ENCODE measurements at regions not wholly inside any gene's neighbourhood (a gene's known extent, or its start where the extent isn't known, plus 50 kb on each side); places are given as distances from the start of the nearest gene placed in this dataset.
"Not testable (repeated sequence)": the region's sequence is repeated elsewhere in the genome, so short reads cannot be mapped to it uniquely, and the experiment has no call there.

GRCh38 chr3:82562896-82563295, 801.5 kb upstream of the GBE1 start:
- FAIRE-seq (no peak), DNase-seq (ENCODE audit: extremely low spot score, insufficient read length, low read depth) (no peak)

- no peak for DNase-seq (ENCODE audit: extremely low spot score, insufficient read length, low read depth)
- no peak for FAIRE-seq
These were observed 800.3 kb upstream of the GBE1 start for GRCh38 chr3:82561784-82562183.

DNA sequence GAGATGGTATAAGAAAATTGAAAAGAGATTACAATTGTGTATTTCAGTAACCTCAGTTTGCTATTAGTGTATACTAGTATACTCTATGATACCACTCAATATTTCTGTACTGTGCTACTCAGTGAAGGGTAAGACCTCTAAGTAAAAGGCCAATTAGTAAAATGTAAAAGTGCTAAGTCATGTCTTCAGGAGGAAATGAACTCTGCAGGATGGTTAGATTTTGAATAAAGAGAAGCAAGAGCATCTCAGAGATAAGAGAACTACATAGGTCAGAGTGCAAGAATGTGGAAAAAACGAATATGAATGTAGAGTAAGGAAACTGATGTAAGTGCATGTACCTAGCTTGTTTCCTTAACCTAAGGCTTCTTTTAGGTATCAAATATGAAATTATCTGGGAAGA, 796.6 kb upstream of the GBE1 start:
- DNase-seq (ENCODE audit: extremely low spot score, insufficient read length, low read depth), result no peak
- no peak for FAIRE-seq

GRCh38 chr3:82556113-82556512, 794.7 kb upstream of the GBE1 start:
- no peak for DNase-seq (ENCODE audit: extremely low spot score, insufficient read length, low read depth)
- FAIRE-seq, result no peak

GRCh38 chr3:82542556-82542955, 781.1 kb upstream of the GBE1 start:
- not testable (repeated sequence) for DNase-seq (ENCODE audit: extremely low spot score, insufficient read length, low read depth); FAIRE-seq

GRCh38 chr3:82521657-82522056, 760.2 kb upstream of the GBE1 start:
- DNase-seq (ENCODE audit: extremely low spot score, insufficient read length, low read depth) (no peak), FAIRE-seq (no peak)

- FAIRE-seq, result no peak
These were observed 759.4 kb upstream of the GBE1 start for GRCh38 chr3:82520846-82521245.

GRCh38 chr3:82509951-82510603, 748.6 kb upstream of the GBE1 start:
- DNase-seq (ENCODE audit: extremely low spot score, insufficient read length, low read depth) (no peak), FAIRE-seq (no peak)

More at GRCh38 chr3:82520846-82521245, 759.4 kb upstream of the GBE1 start:
- no peak for DNase-seq (ENCODE audit: extremely low spot score, insufficient read length, low read depth)

DNA sequence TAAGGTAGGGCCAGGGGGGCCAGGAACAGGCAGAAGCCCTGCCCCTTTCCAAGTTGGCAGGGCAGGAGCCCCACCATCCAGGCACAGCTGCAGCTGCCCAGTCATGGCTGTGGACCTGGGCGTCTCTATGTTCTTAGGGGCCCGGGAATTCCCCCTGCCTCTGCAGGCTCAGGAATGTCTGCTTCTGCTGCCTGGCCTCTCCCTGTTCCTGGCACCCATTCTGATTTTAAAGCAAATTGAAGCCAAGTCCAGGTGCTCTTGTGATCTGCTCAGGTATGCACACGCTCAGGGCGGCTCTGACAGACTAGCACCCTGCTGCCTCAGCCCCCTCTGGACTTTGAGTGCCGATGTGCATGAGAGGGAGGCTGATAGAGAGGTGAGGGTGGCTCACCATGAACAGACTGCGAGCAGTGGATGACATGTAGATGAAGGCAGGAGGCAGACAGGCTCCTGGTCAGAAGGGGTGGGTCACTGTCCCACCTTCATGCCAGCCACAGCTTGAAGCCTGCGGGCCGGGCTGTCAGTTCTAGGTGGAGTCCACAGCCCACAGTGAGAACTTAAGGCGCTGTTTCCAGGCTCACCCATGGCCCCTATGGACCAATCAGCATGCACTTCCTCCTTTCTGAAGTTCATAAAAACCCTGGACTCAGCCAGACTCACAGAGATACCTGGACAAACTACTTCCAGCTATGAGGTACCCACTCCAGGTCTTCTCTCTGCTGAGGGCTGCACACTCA, 747.8 kb upstream of the GBE1 start:
- DNase-seq (ENCODE audit: extremely low spot score, insufficient read length, low read depth) (no peak), FAIRE-seq (no peak)

DNA sequence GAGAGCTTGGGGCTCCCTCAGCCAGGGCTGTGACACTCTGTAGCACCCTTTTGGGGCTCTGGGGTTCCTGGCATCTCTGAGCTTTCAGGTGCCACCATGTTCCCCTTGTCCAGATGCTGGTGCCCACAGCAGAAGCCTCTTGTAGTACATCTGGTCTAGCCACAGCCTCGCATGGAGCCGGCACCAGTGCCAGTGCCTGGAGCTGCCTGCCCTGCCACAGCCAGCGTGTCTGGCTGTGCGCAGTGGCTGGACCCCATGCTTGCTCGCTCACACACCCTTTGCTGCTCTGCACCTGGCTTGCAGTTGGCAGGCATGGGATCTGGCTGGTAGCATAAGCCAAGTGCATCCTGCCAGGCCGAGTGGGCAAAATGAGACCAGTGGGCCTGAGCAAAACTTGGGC, 744.8 kb upstream of the GBE1 start:
- FAIRE-seq (no peak), DNase-seq (ENCODE audit: extremely low spot score, insufficient read length, low read depth) (no peak)

DNA sequence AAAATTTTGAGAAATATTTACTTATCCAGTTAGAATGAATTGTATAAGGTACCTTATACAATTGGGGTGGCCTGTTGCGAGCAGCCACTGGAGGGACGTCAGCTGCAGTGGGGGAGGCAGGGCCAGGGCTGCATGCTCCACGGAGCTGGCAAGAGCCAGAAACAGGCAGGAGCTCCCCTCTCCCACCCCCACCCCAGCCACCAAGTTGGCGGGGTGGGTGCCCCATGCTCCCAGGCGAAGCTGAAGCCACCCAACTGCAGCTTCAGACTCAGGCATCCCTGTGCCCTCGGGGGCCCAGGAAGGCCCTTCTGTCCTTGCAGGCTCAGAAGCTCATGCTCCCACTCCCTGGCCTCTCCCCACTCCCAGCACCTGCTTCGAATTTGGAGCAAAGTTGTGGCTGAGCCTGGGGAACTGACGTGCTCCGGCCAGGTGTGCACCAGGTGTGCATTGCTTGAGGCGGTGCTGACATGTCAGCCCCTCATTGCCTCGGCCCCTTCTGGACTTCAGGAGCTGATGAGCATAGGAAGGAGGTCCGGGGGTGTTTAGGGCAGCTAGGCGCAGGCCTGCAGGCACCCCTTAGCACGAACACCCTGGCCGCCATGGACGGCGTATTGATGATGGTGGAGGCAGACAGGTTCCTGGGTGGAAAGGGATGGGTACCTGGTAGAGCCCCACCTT, 743.8 kb upstream of the GBE1 start:
- no peak for DNase-seq (ENCODE audit: extremely low spot score, insufficient read length, low read depth)

GRCh38 chr3:82498186-82498585, 736.7 kb upstream of the GBE1 start:
- no peak for FAIRE-seq
- no peak for DNase-seq (ENCODE audit: extremely low spot score, insufficient read length, low read depth)

More for the DNA sequence above, 743.8 kb upstream of the GBE1 start:
- no peak for FAIRE-seq

- no peak for FAIRE-seq
- DNase-seq (ENCODE audit: extremely low spot score, insufficient read length, low read depth), result no peak
These were observed 735.6 kb upstream of the GBE1 start for GRCh38 chr3:82496890-82497560.

DNA sequence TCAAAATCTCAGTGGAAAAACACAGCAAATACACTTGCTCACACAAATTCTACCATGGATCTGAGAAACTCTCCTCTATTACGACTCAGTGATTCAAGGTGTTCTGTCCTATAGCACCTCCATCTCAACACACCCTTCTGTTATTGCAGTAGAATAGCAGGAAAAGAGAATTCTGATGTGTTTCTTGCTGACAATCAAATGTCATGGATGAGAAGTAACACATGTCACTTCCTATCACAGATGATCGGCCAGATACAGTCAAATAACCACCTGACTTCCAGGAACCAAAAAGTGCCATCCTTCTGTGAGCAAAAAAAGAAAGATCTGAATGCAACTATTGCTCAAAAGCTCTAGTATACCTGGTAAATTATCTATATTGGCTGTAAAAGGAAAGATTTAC, 734.2 kb upstream of the GBE1 start:
- FAIRE-seq (no peak), DNase-seq (ENCODE audit: extremely low spot score, insufficient read length, low read depth) (no peak)

GRCh38 chr3:82494977-82495489, 733.6 kb upstream of the GBE1 start:
- DNase-seq (ENCODE audit: extremely low spot score, insufficient read length, low read depth) (no peak), FAIRE-seq (no peak)

- DNase-seq (ENCODE audit: extremely low spot score, insufficient read length, low read depth) (no peak), FAIRE-seq (no peak)
These were observed 732.4 kb upstream of the GBE1 start for GRCh38 chr3:82493858-82494257.

GRCh38 chr3:82475306-82475705, 713.9 kb upstream of the GBE1 start:
- no peak for DNase-seq (ENCODE audit: extremely low spot score, insufficient read length, low read depth)
- FAIRE-seq, result no peak

DNA sequence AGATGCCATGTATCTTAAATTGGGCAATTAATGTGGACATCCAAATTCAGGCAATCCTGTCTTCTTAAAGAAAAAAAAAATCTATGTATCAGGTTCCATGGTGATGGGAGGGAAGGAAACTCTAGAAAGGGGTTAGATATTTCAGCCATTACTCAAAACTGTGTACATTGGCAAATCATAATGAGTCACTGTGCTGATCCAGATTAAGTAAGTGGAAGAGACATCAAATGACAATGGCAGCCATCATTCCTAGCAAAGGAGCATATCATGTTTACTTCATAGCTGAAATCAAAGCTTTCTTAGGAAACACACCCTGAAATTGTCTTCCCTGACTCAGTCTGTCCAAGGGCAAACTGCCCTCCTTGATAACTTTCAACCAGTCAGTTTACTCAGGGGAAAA, 713.3 kb upstream of the GBE1 start:
- FAIRE-seq, result no peak
- no peak for DNase-seq (ENCODE audit: extremely low spot score, insufficient read length, low read depth)

GRCh38 chr3:82473864-82474541, 712.6 kb upstream of the GBE1 start:
- DNase-seq (ENCODE audit: extremely low spot score, insufficient read length, low read depth), result no peak

DNA sequence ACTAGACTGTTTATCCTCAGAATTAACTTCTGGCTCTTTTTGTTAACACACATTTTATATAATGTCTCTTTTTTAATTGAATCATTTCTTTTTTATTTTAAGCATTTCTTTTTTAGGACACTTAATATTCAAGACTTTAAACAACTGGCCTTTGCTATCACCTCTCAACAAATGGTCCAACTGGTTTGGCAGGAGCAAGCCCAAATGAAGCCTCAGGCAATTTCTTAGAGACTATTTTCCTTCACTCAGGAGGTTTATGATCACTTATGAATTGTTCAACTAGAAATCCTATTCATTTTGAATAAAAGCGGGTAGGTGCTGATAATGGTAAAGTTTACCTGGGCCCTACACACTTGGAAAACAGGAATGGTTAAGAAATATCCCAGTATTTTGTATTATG, 705.6 kb upstream of the GBE1 start:
- FAIRE-seq (no peak), DNase-seq (ENCODE audit: extremely low spot score, insufficient read length, low read depth) (no peak)

More at GRCh38 chr3:82473864-82474541, 712.6 kb upstream of the GBE1 start:
- FAIRE-seq, result no peak
